ENCODE measurements at regions not wholly inside any gene's neighbourhood (a gene's known extent, or its start where the extent isn't known, plus 50 kb on each side); places are given as distances from the start of the nearest gene placed in this dataset.

DNA sequence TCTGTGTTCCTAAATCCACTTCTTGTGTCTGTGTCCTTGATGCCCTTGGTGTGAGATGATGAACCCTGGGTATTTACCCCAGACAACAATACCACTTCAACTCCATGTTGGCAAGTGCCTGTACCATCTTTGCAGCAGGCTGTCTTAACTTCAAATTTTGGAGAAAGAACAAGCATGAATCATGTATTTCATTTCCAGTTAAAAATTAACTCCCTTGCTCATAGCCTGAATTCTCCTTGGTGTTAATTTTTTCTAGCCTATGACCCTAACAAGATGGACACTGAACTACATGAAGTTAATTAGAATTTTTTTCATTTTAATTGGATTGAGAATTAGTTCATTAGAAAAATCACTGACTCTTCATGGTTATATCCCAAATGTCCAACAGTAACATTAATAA is 267.8 kb upstream of the INTU start:
- no peak overlapping the region for H2AFZ ChIP-seq (ENCODE audit: control insufficient read depth, low read depth, low read length)
- H3K4me3 ChIP-seq, result no peak overlapping the region
- H3K36me3 ChIP-seq (ENCODE audit: control insufficient read depth in 2 of 2, insufficient read depth in 2 of 2, low read length in 1 of 2), result no peaks in the 10 kb centered on the region
- POLR2A ChIA-PET, result no interaction called here
- RAD21 ChIA-PET (ENCODE audit: unreplicated experiment), result no interaction called here
- SMC1A ChIA-PET (ENCODE audit: uncharacterized antibody, unreplicated experiment), result no interaction called here
- H3K79me2 ChIP-seq (ENCODE audit: control insufficient read depth, insufficient read depth, low read length), result no peaks in the 10 kb centered on the region
- H3K9me3 ChIP-seq (replicated peaks; ENCODE audit: control insufficient read depth, insufficient read depth, low read length), result no peaks in the 10 kb centered on the region
- ATAC-seq (no peak), DNase-seq (ENCODE audit: low read depth, low spot score) (no peak), FAIRE-seq (no peak)
- no peaks in the 10 kb centered on the region for H3K27me3 ChIP-seq (replicated peaks in 1 of 2; ENCODE audit: control insufficient read depth in 2 of 2, insufficient read depth in 2 of 2, low read length in 1 of 2)
- CTCF ChIA-PET, result no interaction called here
- no peaks in the 10 kb centered on the region for H3K4me1 ChIP-seq (ENCODE audit: control insufficient read depth, insufficient read depth, low read length)
- no peak overlapping the region for H3K27ac ChIP-seq (ENCODE audit: control insufficient read depth, insufficient read depth)
- H3K4me2 ChIP-seq (ENCODE audit: control insufficient read depth, insufficient read depth), result no peak overlapping the region
- BruUV-seq (replicated peaks), result no TSS peak
- H4K20me1 ChIP-seq (ENCODE audit: control insufficient read depth, insufficient read depth), result no peaks in the 10 kb centered on the region
- TF ChIP-seq KLF5 (IDR thresholded peaks at IDR 0.05; ENCODE audit: partially characterized antibody) (no peak), SREBF2 (IDR thresholded peaks at IDR 0.05; ENCODE audit: low read length) (no peak), CBFB (IDR thresholded peaks at IDR 0.05; ENCODE audit: low read depth) (no peak), DPF2 (IDR thresholded peaks at IDR 0.05) (no peak), CHD2 (IDR thresholded peaks at IDR 0.05; ENCODE audit: borderline replicate concordance, low read depth, low read length) (no peak), KAT2A (conservative IDR thresholded peaks at IDR 0.05; ENCODE audit: control insufficient read depth, low read depth, low read length) (no peak)
- in situ Hi-C loops (cut with MboI), result no loop called here
- intact Hi-C loops (cut with micrococcal nuclease; ENCODE audit: unreplicated experiment), result no loop called here
- H3K9ac ChIP-seq (ENCODE audit: control insufficient read depth, insufficient read depth, low read length), result no peak overlapping the region

- no peaks in the 10 kb centered on the region for H3K9me3 ChIP-seq (replicated peaks; ENCODE audit: control insufficient read depth, insufficient read depth, low read length)
- intact Hi-C loops (cut with micrococcal nuclease; ENCODE audit: unreplicated experiment) (no loop called here), in situ Hi-C loops (cut with MboI) (no loop called here)
- no peaks in the 10 kb centered on the region for H4K20me1 ChIP-seq (ENCODE audit: control insufficient read depth, insufficient read depth)
- SMC1A ChIA-PET (ENCODE audit: uncharacterized antibody, unreplicated experiment), result interaction anchor here (1.5 kb wide), 1 partner anchor 32 kb away, joined by 3 read pairs; no protein-coding TSS in a partner anchor
- FAIRE-seq (no peak), DNase-seq (ENCODE audit: low read depth, low spot score) (no peak), ATAC-seq (no peak)
- POLR2A ChIA-PET, result no interaction called here
- no peaks in the 10 kb centered on the region for H3K4me1 ChIP-seq (ENCODE audit: control insufficient read depth, insufficient read depth, low read length)
- H3K36me3 ChIP-seq (ENCODE audit: control insufficient read depth in 2 of 2, insufficient read depth in 2 of 2, low read length in 1 of 2), result no peaks in the 10 kb centered on the region
- BruUV-seq (replicated peaks), result no TSS peak
- RAD21 ChIA-PET (ENCODE audit: unreplicated experiment), result no interaction called here
- no peak overlapping the region for H3K27ac ChIP-seq (ENCODE audit: control insufficient read depth, insufficient read depth)
- H2AFZ ChIP-seq (ENCODE audit: control insufficient read depth, low read depth, low read length), result no peak overlapping the region
- H3K79me2 ChIP-seq (ENCODE audit: control insufficient read depth, insufficient read depth, low read length), result no peaks in the 10 kb centered on the region
- H3K27me3 ChIP-seq (replicated peaks in 1 of 2; ENCODE audit: control insufficient read depth in 2 of 2, insufficient read depth in 2 of 2, low read length in 1 of 2), result no peaks in the 10 kb centered on the region
- H3K4me3 ChIP-seq, result no peak overlapping the region
- 25% methylated on average over 6 of the region's 6 CpGs for WGBS (ENCODE audit: insufficient coverage, insufficient replicate concordance, low lambda C conversion rate, missing lambda C conversion rate)
- H3K4me2 ChIP-seq (ENCODE audit: control insufficient read depth, insufficient read depth), result no peak overlapping the region
- H3K9ac ChIP-seq (ENCODE audit: control insufficient read depth, insufficient read depth, low read length), result no peak overlapping the region
- CTCF ChIA-PET, result no interaction called here
- no peak for TF ChIP-seq ZNF207 (IDR thresholded peaks at IDR 0.05; ENCODE audit: borderline replicate concordance)
- TF ChIP-seq CREB1 (IDR thresholded peaks at IDR 0.05; ENCODE audit: low read depth), result no peak
- TF ChIP-seq ZNF622 (IDR thresholded peaks at IDR 0.05), result no peak
- TF ChIP-seq SP1 (IDR thresholded peaks at IDR 0.05; ENCODE audit: low read depth, low read length), result no peak
- TF ChIP-seq CEBPB (IDR thresholded peaks at IDR 0.05; ENCODE audit: borderline replicate concordance in 1 of 2, low read depth in 2 of 2, low read length in 2 of 2), result no peak
- TF ChIP-seq JUND (IDR thresholded peaks at IDR 0.05; ENCODE audit: low read depth, low read length), result no peak
- TF ChIP-seq NFXL1 (IDR thresholded peaks at IDR 0.05; ENCODE audit: borderline replicate concordance), result no peak
- TF ChIP-seq, protein P1, sequence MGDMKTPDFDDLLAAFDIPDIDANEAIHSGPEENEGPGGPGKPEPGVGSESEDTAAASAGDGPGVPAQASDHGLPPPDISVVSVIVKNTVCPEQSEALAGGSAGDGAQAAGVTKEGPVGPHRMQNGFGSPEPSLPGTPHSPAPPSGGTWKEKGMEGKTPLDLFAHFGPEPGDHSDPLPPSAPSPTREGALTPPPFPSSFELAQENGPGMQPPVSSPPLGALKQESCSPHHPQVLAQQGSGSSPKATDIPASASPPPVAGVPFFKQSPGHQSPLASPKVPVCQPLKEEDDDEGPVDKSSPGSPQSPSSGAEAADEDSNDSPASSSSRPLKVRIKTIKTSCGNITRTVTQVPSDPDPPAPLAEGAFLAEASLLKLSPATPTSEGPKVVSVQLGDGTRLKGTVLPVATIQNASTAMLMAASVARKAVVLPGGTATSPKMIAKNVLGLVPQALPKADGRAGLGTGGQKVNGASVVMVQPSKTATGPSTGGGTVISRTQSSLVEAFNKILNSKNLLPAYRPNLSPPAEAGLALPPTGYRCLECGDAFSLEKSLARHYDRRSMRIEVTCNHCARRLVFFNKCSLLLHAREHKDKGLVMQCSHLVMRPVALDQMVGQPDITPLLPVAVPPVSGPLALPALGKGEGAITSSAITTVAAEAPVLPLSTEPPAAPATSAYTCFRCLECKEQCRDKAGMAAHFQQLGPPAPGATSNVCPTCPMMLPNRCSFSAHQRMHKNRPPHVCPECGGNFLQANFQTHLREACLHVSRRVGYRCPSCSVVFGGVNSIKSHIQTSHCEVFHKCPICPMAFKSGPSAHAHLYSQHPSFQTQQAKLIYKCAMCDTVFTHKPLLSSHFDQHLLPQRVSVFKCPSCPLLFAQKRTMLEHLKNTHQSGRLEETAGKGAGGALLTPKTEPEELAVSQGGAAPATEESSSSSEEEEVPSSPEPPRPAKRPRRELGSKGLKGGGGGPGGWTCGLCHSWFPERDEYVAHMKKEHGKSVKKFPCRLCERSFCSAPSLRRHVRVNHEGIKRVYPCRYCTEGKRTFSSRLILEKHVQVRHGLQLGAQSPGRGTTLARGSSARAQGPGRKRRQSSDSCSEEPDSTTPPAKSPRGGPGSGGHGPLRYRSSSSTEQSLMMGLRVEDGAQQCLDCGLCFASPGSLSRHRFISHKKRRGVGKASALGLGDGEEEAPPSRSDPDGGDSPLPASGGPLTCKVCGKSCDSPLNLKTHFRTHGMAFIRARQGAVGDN (IDR thresholded peaks at IDR 0.05), result no peak
- TF ChIP-seq USF1 (IDR thresholded peaks at IDR 0.05; ENCODE audit: borderline replicate concordance, extremely low read length, insufficient read depth, low read depth, low read length), result no peak
- TF ChIP-seq ETV6 (conservative IDR thresholded peaks at IDR 0.05 in 1 of 2, IDR thresholded peaks at IDR 0.05 in 1 of 2; ENCODE audit: borderline replicate concordance in 1 of 2, low read depth in 1 of 2), result no peak
These were observed 262.2 kb upstream of the INTU start for GRCh38 chr4:127370604-127371003.
